GM18502 (cell line): ENCODE measurements at regions not wholly inside any gene's neighbourhood (a gene's known extent, or its start where the extent isn't known, plus 50 kb on each side); places are given as distances from the start of the nearest gene placed in this dataset.

ENCODE experiments used
- ATAC-seq: cut with Tn5 transposase; IDR thresholded peaks from one replicate; pipeline ENCODE4 v1.9.1; 2021; ENCODE audit warnings: mild to moderate bottlenecking; ENCODE audit not compliant: unreplicated experiment, poor library complexity

DNA sequence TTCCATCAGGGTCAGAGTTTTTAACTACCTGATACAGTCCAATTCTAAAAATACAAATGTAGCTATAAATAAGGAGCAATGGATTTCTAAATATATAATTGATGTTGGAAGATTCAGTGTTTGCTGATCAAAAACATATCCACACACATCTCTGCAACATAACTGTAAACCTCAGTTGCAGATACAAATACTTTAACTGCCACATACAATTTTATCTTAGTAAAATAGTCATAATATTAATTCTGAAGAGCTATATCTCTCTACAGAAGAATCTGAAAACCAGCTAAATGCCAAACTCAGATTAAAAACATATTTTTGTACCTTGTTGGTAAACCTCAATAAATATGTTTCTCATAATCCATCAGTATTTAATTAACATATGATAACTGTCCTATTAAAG is 674.3 kb upstream of the INTU start:
- ATAC-seq, result no peak

DNA sequence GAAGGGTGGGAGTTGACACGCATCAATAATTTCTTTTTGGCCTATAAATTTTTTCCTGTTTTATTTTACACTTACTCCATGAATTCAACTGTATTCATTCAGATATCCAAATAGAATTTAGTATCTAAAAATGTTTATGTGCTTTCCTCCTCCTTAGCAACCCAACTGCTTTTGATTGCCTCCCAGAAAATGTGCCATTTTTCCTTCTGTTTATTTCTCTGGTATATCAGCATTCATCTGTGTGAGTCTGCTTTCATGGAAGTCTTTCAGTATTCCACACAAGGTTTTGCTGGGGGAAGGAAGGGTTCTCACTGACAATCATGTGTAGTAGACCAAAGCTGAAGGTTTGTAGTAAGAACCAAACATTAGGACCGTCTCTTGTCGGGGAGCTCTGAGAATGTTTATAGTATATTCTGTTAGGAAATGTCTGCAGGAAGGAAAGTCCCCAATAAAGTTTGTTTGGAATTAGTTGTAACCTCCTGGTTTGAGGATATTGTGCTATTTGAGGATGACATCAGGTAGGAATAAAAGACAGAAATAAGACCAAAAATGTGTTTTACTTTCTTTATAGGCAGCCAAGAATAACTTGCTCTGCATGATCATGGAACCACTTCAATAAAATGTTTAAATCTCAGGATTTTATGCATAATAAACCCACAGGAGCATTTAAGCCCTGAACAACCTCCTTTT is 673.6 kb upstream of the INTU start:
- no peak for ATAC-seq

DNA sequence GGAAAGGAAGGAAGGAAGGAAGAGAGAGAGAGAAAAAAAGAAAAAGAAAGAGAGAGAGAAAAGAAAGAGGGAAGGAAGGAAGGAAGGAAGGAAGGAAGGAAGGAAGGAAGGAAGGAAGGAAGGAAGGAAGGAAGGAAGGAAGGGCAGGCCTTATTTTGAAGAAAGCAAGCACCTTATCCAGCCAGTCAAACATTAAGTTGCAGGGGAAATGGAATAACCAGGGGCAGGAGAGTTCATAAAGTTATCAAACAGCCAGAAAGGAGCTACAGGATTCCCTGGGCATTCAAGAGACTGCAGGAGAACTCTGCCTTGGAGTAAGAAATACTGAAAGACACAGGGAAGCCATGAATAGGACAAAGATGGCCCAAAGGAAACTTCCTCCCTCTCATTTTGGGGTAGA is 672.0 kb upstream of the INTU start:
- ATAC-seq, result no peak

DNA sequence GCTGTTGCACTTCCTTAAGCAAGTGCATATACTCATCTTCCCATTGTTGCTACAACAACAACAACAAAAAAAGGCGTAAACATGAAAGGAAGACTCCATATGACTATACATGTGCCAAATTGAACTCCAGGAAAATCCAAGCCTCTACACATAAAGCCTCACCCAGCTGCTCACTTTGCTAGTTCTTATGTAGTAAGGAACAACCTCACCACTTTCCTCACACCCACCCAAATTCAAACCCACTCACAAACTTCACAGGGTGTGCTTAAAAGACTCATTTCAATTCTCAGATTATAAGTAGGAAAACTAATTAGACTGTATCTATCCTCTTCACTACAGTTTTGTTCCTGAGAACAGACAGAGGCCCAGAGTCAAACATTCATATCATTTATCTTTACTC is 671.1 kb upstream of the INTU start:
- ATAC-seq, result no peak

DNA sequence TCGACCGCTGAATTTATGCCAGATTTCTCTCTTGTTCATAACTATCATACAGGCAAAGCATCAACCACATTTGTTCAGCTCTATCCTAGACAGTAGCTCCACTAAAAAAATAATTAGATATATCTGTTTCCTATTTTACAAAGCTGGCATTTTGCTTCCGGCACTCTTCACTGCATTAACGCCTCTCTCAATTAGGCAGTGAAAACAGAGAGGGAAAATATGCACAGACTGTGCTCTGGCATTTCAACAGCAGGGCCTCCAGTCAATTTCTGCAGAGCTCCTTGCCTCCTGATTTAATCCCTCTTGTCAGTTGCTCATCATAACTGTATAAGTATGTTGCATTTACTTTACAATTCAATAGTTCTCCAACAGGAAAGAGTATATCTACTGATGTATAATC is 666.9 kb upstream of the INTU start:
- no peak for ATAC-seq

DNA sequence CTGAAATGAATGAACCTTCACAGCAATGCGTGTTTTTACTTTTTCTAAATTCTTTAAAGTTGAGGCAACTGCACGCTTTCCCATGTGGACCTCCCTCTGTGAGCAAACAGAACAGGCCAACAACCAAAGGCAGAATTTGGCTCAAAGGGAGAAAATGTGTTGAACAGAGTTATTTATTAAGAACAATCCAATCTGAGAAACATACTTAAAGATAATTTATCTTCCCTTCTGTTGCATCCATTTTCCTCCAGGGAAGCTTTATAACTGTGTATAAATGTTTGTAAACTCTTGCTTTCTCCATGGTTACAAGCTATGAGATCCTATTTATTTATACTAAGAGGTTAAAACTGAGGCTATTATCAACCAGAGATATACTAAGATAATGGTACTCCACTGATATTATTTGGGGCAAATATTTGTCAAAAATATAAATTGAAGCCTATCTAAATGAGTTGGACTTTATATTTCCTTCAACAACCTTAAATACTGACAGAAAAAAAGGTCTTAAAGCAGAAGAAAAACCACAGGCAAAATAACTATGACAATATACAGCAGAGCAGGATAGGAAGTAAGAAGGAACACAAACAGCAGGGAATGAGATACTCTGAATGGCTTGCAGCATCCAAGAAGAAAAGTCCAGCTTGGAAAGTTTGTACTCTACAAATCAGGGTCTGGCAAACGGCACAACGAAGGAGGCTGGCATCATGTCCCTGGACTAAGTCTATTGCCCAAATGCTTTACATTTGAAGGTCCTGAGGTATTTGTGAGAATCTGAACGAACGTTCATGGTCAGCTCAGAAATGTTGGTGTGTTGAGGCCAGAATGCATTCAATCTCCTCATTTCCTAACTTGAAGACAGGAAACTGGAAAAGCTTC is 663.2 kb upstream of the INTU start:
- ATAC-seq, result no peak

DNA sequence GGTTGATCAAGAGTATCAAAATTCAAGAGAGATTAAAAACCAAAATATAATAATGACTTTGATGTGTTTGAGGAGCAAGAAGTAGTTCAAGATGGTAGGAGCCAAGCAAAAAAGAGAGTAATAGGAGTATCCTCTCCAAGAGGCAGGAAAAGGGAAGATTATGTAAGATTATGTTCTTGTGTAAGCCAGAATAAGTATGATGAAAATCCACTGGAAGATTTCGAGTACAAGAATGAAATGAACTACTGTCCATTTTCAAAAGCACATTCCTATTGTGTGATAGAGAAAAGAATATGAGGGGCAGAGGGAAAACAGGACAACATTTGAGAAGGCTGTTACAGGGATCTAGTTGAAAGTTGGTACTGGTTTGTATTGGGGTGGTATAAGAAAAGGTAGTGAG is 659.6 kb upstream of the INTU start:
- no peak for ATAC-seq

DNA sequence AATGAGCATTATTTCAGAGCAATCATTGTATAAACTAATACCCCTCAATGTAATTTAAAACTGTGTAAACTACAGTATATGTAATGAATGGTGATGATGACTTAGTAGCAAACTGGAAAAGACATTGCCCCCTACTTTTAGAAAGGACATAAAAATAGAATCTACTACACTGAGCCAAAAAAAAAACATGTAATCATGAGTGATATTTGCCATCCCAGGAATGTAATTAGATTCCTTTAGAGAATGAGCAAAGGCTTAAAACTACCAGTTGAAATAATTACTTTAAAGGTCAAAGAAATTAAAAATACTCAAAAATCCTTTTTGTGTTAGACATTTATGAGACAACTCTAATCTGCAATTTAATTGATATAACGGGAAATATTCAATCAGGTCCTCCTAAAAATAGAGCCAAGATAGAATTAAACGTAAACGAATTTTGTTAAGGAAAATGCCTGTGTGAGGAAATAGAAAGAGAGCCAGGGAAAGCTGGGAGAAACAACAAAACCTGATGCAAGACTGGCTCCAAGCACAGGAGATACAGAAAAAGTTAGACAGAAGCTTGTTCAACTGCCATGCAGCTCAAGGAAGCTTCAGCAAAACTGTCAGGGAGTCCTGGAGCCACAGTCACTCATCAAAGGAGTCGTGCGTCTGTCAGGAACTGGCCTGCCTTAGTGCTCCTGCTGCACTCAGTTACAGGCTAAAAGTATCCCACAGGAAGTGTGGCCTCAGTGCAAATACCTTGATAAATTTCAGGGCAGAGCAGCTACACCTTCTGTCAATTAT is 655.7 kb upstream of the INTU start:
- ATAC-seq, result no peak

DNA sequence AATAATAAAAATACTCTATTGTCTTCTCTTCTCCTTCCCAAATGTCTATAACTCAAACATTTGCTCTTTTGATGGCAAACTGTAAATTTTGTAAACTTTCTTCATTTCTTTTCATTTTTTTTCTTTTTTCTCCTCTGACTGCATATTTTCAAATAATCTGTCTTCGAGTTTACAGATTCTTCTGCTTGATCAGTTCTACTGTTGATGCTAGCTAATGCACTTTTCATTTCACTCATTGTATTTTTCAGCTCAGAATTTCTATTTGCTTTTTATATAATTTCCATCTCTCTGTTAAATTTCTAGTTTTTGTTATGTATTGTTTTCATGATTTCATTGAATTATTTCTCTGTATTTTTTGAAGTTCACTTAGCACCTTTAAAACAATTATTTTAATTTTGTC is 646.8 kb upstream of the INTU start:
- ATAC-seq, result no peak

DNA sequence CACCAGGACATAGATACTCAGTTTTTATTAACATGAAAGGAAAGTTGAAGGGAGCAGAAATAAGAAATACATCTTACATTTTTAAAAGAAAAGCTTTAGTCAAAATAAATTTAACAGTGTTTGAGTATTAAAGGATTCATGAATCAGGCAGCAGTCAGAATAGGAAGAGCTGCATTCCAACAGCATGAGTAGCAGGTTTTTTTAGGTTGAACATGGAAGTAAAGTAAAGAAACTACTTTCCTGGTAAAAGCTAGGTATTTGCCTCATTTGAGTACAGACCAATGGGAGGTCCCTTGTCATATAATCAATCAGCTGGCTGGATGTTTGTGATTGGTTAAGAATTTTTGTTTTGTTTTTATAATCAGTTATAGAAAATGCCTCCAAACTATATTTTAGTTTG is 645.9 kb upstream of the INTU start:
- ATAC-seq, result no peak

DNA sequence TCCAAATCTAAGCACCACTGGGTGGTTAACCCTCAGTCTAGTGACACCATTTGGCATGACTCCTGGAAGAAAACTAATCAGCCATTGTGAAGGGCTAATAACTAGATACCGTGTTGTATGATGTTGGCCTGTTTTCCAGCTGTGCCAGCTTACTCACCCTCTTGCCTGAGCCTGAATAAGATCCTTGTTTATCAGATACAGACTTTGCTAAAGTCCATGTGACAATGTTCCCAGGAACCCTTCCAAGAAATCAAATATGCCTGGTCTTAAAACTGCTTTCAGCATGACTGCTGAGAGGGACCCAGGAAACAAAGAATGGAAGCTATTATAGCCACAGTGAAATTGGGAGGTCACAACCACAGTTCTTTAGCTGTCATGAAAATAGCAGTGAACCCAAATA is 640.8 kb upstream of the INTU start:
- no peak for ATAC-seq

DNA sequence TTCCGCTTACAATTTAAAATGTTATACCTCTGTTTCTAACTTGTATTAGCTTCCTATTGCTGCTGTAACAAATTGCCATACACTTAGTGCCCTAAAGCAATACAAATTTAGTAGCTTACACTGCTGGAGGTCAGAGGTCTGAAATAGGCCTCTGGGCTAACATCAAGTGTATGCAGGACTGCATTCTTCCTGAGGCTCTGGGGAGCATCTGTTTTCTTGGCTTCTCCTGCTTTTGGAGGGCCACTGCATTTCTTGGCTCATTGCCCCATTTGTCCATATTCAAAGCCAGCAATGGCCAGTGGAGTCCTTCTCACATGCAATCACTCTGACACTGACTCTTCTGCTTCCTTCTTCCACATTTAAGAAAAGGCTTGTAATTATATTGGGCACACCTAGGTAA is 639.8 kb upstream of the INTU start:
- ATAC-seq, result no peak

DNA sequence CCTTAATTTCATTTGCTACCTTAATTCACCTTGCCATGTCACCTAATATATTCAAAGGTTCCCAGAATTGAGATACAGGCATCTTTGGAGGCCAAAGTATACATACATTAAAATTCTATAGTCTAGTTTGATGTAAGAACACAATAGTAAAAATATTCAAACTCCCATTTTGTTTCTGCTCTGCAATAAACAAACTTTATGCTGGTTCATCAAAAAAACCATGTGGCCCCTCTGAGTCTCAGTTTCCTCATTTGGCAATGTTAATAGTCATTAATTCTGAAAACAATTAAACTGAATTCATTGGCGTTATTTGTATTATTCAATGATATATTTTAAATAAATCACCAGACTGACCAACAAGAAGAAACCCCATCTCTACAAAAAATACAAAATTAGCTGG is 639.4 kb upstream of the INTU start:
- ATAC-seq, result no peak

DNA sequence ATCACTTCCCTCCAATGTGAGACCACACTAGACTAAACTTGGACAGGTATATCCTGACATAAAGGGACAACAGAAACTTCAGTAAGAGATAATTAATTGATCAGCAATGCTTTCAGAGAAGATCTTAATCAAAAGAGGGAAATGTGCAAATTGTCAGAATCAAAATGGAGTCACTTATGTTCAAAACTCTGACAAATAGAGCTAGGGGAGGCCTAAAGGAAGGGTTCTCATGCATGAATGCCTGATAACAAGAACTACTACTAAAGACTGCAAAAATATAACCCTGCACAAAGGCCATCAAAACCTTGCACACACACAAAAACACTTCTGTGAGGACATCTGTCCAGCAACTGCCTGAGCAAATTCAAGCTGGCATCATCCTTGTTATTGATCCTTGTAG is 637.5 kb upstream of the INTU start:
- no peak for ATAC-seq

DNA sequence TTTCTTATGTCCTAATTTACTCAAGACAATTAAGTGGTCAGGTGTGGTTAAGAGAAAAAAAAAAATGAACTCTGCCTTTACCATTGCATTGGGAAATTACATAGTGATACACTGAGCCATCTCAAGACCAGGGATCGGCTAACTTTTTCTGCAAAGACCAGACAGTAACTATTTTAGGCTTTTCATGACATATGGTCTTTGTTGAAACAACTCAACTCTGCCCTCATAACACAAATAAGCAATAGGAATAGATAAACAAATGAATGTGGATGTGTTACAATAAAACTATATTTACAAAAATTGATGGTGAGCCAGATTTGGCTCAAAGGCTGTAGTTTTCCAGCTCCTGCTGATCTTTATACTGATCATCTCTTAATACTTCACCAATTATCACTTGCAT is 632.6 kb upstream of the INTU start:
- no peak for ATAC-seq

DNA sequence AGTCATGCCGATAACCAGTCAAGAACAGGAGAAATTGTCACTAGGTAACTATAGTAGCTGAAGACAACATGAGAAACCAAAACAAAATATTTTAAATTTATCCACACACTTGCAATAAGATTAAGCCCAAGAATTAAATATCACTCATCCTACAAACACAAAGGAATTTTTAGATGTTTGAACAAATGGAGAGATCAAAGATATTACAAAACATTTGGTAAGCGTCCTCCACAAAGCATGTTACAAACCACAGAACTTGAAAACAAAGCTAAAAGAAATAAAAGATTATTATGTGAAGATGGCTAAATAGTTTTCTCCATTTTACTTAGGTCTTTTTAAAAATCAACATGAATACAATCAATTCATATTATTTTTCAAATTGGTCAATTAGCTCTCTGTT is 631.9 kb upstream of the INTU start:
- no peak for ATAC-seq

DNA sequence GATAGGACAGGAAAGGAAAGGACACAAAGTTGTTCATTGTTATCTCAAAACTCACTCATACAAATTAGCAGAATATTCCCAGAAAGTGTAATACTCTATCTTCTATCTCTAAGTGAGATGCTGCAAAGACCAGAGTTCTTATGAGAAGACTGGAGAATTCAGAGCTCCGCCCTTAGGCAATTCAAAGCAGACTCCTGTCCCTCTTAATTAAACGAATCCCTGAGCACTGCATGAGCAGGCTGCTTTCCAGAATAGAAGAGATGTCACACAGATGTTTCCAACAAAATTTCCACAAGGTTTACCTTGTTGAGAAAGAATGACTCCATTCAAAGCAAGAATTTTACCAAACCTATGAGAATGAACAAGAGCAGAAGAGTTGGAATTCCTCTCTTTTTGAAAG is 630.8 kb upstream of the INTU start:
- no peak for ATAC-seq

DNA sequence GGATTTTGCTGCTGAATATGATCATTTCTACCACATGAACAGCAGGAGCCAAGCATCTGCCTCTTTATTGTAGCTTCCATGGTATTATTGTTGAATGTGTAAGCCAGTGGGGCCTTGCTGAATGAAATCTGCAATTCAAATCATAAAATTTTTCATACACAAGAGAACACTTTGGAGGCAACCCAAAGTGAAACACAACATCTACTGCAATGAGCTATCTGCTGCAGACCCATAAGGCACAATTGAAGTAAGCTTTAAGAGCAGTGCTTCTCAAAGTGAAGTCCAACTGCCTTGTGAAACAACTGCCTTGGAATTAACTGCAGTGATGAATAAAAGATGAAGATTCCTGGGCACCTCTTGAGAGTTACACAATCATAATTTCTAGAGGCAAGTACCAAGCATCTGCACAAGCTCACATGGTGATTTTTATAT is 626.3 kb upstream of the INTU start:
- no peak for ATAC-seq

DNA sequence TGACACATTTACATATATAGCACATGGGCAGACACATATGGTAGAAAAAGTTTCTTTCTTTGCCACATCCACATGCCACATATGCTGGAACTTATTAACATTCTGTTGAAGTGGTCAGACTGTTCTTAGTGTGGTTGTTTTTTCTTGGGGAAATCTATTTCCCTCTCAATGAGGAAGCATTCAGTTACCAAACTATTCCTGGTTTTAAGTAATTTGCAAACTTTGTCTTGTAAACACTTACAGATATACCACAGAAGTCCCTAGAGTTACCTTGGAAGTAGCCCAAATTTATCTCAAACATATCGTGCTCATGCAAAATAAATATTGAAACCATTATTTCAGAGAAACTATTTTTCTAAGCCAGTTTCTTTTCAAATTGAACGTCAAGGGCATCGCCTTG is 625.5 kb upstream of the INTU start:
- ATAC-seq, result no peak

DNA sequence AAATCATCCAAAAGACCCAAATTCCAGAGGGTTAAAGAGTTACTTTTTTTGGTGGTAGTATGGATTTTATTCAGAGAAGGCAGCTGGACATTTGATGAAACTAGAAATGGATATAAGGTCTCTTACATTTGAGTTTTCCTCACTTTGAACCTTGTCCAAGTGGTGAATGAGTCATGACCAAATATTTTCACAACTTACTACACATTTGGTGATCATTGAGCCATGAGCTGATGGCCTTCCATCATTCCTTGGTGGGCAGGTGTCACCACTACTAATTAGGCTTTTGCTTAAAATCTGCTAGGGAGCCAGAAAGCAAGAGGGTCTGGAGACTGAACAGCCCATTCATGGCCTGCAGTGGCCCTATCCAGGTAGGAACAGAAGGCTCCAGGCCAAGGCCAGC is 620.2 kb upstream of the INTU start:
- no peak for ATAC-seq

DNA sequence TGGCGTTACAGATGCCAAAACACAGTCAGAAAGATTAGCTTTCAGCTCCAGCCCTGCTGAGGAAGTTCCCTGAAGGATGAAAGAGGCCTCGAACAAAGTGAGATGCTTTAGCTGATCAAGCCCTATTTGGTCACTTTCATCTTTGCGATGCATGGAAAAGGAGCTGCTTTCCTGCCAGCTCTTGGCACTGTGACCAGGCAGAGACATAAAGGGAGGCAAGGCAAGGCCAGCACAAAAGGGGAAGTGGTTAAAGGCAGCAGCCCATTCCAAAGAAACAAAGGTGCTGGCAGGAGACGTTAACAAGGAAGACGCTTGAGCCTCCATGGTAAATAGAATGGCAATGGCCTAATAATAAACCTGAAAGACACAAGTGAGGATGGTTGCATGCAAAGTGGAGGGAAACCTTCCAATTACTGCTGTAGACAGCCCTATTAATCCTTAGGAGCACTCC is 617.1 kb upstream of the INTU start:
- ATAC-seq, result no peak
